ENCODE measurements at regions not wholly inside any gene's neighbourhood (a gene's known extent, or its start where the extent isn't known, plus 50 kb on each side); places are given as distances from the start of the nearest gene placed in this dataset.

DNA sequence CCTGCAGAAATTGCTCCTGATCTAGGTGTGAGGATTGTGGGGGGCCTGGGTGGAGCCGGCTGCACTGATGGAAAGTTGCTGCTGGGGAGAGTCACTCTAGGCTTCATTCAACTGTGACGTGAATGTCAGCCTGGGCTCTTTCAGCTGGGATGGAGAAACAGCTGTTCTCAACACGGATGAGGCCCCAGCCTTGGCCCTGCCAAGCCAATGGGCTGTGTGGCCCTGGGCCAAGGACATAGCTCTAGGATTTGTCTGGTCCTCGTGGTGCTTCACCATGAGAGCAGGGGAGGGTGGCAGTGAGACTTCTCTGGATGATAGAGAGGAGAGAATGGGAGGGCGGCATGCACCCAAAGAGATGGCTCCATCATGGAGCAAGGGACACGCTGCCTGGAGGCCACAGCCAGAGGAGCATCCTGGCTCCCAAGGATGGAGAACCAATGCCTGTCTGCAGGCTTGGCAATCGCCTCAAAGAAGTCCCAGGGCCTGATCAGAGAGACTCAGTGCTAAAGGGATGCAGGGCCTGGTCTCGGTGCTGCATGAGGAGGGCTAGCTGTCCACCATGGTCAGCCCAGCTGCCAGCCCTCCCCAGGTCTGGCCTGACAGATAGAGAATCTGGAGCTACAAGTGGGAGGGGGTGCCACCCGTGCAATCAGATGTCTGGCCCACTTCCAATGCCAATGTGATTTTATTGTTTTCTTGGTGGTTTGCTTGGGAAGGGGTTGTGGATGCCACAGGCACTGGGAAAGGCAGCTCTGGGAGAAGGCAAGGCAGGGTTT is 141.0 kb downstream of the GADD45G start:
- Mint-ChIP-seq H3K27ac (ENCODE audit: low read depth, unreplicated experiment) (no peak overlapping the region), H3K4me1 (ENCODE audit: insufficient read depth, unreplicated experiment) (peaks cover 5% of the 10 kb centered on the region), H3K9me3 (ENCODE audit: unreplicated experiment) (no peaks in the 10 kb centered on the region), H3K4me3 (ENCODE audit: unreplicated experiment) (no peak overlapping the region), H3K36me3 (ENCODE audit: insufficient read depth, unreplicated experiment) (no peaks in the 10 kb centered on the region), H3K27me3 (ENCODE audit: insufficient read depth, unreplicated experiment) (no peaks in the 10 kb centered on the region)
- BruUV-seq (replicated peaks), result no TSS peak
- DNase-seq (ENCODE audit: unreplicated experiment), result no peak
- intact Hi-C loops (cut with micrococcal nuclease), result no loop called here
- POLR2A ChIA-PET, result no interaction called here
- TF ChIP-seq, protein P1, sequence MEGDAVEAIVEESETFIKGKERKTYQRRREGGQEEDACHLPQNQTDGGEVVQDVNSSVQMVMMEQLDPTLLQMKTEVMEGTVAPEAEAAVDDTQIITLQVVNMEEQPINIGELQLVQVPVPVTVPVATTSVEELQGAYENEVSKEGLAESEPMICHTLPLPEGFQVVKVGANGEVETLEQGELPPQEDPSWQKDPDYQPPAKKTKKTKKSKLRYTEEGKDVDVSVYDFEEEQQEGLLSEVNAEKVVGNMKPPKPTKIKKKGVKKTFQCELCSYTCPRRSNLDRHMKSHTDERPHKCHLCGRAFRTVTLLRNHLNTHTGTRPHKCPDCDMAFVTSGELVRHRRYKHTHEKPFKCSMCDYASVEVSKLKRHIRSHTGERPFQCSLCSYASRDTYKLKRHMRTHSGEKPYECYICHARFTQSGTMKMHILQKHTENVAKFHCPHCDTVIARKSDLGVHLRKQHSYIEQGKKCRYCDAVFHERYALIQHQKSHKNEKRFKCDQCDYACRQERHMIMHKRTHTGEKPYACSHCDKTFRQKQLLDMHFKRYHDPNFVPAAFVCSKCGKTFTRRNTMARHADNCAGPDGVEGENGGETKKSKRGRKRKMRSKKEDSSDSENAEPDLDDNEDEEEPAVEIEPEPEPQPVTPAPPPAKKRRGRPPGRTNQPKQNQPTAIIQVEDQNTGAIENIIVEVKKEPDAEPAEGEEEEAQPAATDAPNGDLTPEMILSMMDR (IDR thresholded peaks at IDR 0.05; ENCODE audit: unreplicated experiment), result no peak
- CTCF ChIA-PET, result no interaction called here

DNA sequence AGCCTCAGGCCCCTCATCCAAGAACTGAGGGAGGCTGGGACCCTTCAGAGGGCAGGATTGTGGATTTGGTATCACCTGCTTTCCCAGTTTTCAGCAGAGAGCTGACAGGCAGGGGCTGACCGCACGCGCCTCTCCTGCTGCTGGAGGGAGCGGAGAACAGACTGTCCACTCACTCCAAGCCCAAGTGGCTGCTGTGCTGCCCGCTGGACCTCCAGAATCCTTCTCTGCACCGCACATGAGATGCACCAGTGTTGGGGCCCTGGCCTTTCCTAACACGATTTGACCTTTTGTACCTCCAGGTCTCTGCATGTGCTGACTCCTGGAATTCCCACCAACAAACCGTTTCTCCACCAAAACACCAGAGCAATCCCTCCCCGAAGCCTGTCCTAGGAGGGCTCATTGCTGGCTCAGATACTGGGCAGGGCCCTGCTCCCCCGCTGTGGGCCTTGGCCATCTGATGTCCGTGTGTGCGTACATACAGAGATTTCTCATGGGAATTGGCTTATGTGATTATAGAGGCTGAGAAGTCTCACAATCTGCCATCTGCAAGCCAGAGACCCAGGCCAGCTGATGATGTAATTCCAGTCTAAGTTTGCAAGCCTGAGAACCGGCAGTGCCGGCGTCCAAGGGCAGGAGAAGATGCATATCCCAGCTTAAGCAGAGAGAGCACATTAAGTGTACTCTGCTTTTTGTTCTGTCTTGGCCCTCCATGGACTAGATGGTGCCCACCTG is 141.7 kb downstream of the GADD45G start:
- ChIA-PET POLR2A (no interaction called here), CTCF (interaction anchor here (0.6 to 1.1 kb wide), 2 partner anchors 143 to 570 kb away, joined by 3 read pairs; no protein-coding TSS in a partner anchor)
- H3K36me3 Mint-ChIP-seq (ENCODE audit: insufficient read depth, unreplicated experiment), result no peaks in the 10 kb centered on the region
- H3K4me3 Mint-ChIP-seq (ENCODE audit: unreplicated experiment), result no peak overlapping the region
- intact Hi-C loops (cut with micrococcal nuclease), result no loop called here
- H3K27ac Mint-ChIP-seq (ENCODE audit: low read depth, unreplicated experiment), result no peak overlapping the region
- TF ChIP-seq, protein P1 (IDR thresholded peaks at IDR 0.05; ENCODE audit: unreplicated experiment), result no peak
- DNase-seq (ENCODE audit: unreplicated experiment), result no peak
- no TSS peak for BruUV-seq (replicated peaks)
- no peaks in the 10 kb centered on the region for H3K9me3 Mint-ChIP-seq (ENCODE audit: unreplicated experiment)
- no peaks in the 10 kb centered on the region for H3K27me3 Mint-ChIP-seq (ENCODE audit: insufficient read depth, unreplicated experiment)
- H3K4me1 Mint-ChIP-seq (ENCODE audit: insufficient read depth, unreplicated experiment), result peaks cover 5% of the 10 kb centered on the region

DNA sequence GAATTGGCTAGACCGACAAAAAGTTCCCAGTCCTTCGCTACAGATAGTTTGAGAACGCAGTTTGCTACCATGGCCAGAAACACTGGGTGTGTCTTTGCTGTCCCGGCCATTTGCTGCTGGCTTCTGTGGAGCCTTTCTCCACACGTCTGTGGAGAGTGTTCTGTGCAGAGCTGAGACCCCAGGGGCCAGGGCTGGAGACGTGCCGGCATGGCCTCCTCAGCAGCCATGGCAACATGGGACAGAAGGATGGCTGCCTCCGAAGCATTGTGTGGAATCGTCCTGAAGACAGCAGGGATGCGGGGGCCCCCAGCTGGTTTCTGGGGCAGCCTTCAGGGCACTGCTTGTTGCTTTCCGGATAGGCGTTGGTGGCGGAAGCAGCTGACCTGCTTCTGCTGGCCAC is 142.8 kb downstream of the GADD45G start:
- no peak overlapping the region for H3K27ac Mint-ChIP-seq (ENCODE audit: low read depth, unreplicated experiment)
- CTCF ChIA-PET, result no interaction called here
- H3K9me3 Mint-ChIP-seq (ENCODE audit: unreplicated experiment), result no peaks in the 10 kb centered on the region
- intact Hi-C loops (cut with micrococcal nuclease), result no loop called here
- no peak for DNase-seq (ENCODE audit: unreplicated experiment)
- H3K27me3 Mint-ChIP-seq (ENCODE audit: insufficient read depth, unreplicated experiment), result no peaks in the 10 kb centered on the region
- no peak overlapping the region for H3K4me3 Mint-ChIP-seq (ENCODE audit: unreplicated experiment)
- H3K4me1 Mint-ChIP-seq (ENCODE audit: insufficient read depth, unreplicated experiment), result peaks cover 5% of the 10 kb centered on the region
- H3K36me3 Mint-ChIP-seq (ENCODE audit: insufficient read depth, unreplicated experiment), result no peaks in the 10 kb centered on the region
- POLR2A ChIA-PET, result no interaction called here
- TF ChIP-seq, protein P1 (IDR thresholded peaks at IDR 0.05; ENCODE audit: unreplicated experiment), result no peak
- no TSS peak for BruUV-seq (replicated peaks)

DNA sequence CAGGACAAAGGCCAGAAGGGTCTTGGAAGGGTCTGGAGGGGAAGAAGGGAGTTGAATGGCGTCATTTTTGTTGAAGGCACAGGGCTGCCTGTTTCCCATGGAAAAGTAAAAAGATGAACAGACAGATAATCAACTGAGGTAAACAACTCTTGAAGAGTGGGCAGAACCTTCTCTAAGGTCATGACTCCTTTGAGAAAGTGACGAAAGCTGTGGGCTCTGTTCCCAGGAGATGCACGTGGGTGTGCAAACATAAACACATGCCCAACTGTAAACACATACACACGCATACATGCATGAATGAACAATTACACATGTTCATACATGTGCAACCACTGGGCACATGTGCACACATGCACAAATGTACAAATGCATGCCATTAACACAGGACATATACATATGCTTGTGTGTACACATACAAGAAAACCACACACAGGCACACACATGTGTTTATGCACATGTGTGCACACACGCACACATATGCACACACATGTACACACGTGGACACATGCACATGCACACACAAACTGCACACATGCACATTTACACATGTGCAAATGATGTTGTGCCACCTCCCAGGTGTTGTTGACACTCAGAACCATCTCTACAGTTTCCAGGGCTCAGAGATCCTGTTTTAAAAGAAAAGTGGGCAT is 143.3 kb downstream of the GADD45G start:
- H3K9me3 Mint-ChIP-seq (ENCODE audit: unreplicated experiment), result no peaks in the 10 kb centered on the region
- H3K27ac Mint-ChIP-seq (ENCODE audit: low read depth, unreplicated experiment), result no peak overlapping the region
- no peaks in the 10 kb centered on the region for H3K36me3 Mint-ChIP-seq (ENCODE audit: insufficient read depth, unreplicated experiment)
- no peak overlapping the region for H3K4me3 Mint-ChIP-seq (ENCODE audit: unreplicated experiment)
- BruUV-seq (replicated peaks), result no TSS peak
- DNase-seq (ENCODE audit: unreplicated experiment), result no peak
- TF ChIP-seq, protein P1 (IDR thresholded peaks at IDR 0.05; ENCODE audit: unreplicated experiment), result no peak
- no peaks in the 10 kb centered on the region for H3K27me3 Mint-ChIP-seq (ENCODE audit: insufficient read depth, unreplicated experiment)
- POLR2A ChIA-PET, result no interaction called here
- CTCF ChIA-PET, result no interaction called here
- intact Hi-C loops (cut with micrococcal nuclease), result no loop called here
- H3K4me1 Mint-ChIP-seq (ENCODE audit: insufficient read depth, unreplicated experiment), result peaks cover 5% of the 10 kb centered on the region

Measured in MCF 10A (cell line).